ENCODE measurements at regions not wholly inside any gene's neighbourhood (a gene's known extent, or its start where the extent isn't known, plus 50 kb on each side); places are given as distances from the start of the nearest gene placed in this dataset.

- H3K36me3 ChIP-seq (ENCODE audit: insufficient read depth, low read length), result no peaks in the 10 kb centered on the region
- H3K9ac ChIP-seq (ENCODE audit: low read length), result no peak overlapping the region
- H3K4me1 ChIP-seq (ENCODE audit: insufficient read depth, low read length, severe bottlenecking), result no peaks in the 10 kb centered on the region
- H2AFZ ChIP-seq (ENCODE audit: low read length), result no peak overlapping the region
- H3K4me3 ChIP-seq (ENCODE audit: low read depth, low read length, poor library complexity, severe bottlenecking), result no peak overlapping the region
- no peak overlapping the region for H3K27ac ChIP-seq (ENCODE audit: low read depth, low read length, poor library complexity, severe bottlenecking)
- H3K27me3 ChIP-seq (ENCODE audit: insufficient read depth, low read length), result no peaks in the 10 kb centered on the region
- no peaks in the 10 kb centered on the region for H3K9me2 ChIP-seq (ENCODE audit: low read depth, low read length)
- no peak overlapping the region for H3K4me2 ChIP-seq (ENCODE audit: low read length)
- H4K20me1 ChIP-seq (ENCODE audit: insufficient read depth, low read length), result no peaks in the 10 kb centered on the region
- H3K9me3 ChIP-seq (ENCODE audit: low read length), result no peaks in the 10 kb centered on the region
- no peak for TF ChIP-seq EZH2 (IDR thresholded peaks at IDR 0.05; ENCODE audit: borderline replicate concordance, low read length)
- no peak for TF ChIP-seq CTCF (IDR thresholded peaks at IDR 0.05; ENCODE audit: low read length)
- no peaks in the 10 kb centered on the region for H3K79me2 ChIP-seq (ENCODE audit: insufficient read depth, low read length)
- no peaks in the 10 kb centered on the region for H3F3A ChIP-seq (ENCODE audit: insufficient read depth, low read length)
Observed at GRCh38 chr18:40259115-40259835, 1695.8 kb upstream of the PIK3C3 start.

- no peaks in the 10 kb centered on the region for H3K36me3 ChIP-seq (ENCODE audit: insufficient read depth, low read length)
- no peaks in the 10 kb centered on the region for H3K79me2 ChIP-seq (ENCODE audit: insufficient read depth, low read length)
- H3K9me2 ChIP-seq (ENCODE audit: low read depth, low read length), result no peaks in the 10 kb centered on the region
- H4K20me1 ChIP-seq (ENCODE audit: insufficient read depth, low read length), result no peaks in the 10 kb centered on the region
- no peak overlapping the region for H3K27ac ChIP-seq (ENCODE audit: low read depth, low read length, poor library complexity, severe bottlenecking)
- no peak overlapping the region for H3K9ac ChIP-seq (ENCODE audit: low read length)
- no peak overlapping the region for H2AFZ ChIP-seq (ENCODE audit: low read length)
- H3K4me1 ChIP-seq (ENCODE audit: insufficient read depth, low read length, severe bottlenecking), result no peaks in the 10 kb centered on the region
- no peaks in the 10 kb centered on the region for H3K9me3 ChIP-seq (ENCODE audit: low read length)
- no peak overlapping the region for H3K4me2 ChIP-seq (ENCODE audit: low read length)
- no peak for TF ChIP-seq CTCF (IDR thresholded peaks at IDR 0.05; ENCODE audit: low read length)
- TF ChIP-seq EZH2 (IDR thresholded peaks at IDR 0.05; ENCODE audit: borderline replicate concordance, low read length), result no peak
- no peaks in the 10 kb centered on the region for H3F3A ChIP-seq (ENCODE audit: insufficient read depth, low read length)
- H3K27me3 ChIP-seq (ENCODE audit: insufficient read depth, low read length), result no peaks in the 10 kb centered on the region
- no peak overlapping the region for H3K4me3 ChIP-seq (ENCODE audit: low read depth, low read length, poor library complexity, severe bottlenecking)
Observed at GRCh38 chr18:40258311-40258710, 1696.7 kb upstream of the PIK3C3 start.

- Histone ChIP-seq H4K20me1 (ENCODE audit: insufficient read depth, low read length) (no peaks in the 10 kb centered on the region), H3K9ac (ENCODE audit: low read length) (no peak overlapping the region), H3K27ac (ENCODE audit: low read depth, low read length, poor library complexity, severe bottlenecking) (no peak overlapping the region), H3K9me3 (ENCODE audit: low read length) (no peaks in the 10 kb centered on the region), H3K9me2 (ENCODE audit: low read depth, low read length) (no peaks in the 10 kb centered on the region), H3K4me3 (ENCODE audit: low read depth, low read length, poor library complexity, severe bottlenecking) (no peak overlapping the region), H3K36me3 (ENCODE audit: insufficient read depth, low read length) (no peaks in the 10 kb centered on the region), H3K79me2 (ENCODE audit: insufficient read depth, low read length) (no peaks in the 10 kb centered on the region), H3F3A (ENCODE audit: insufficient read depth, low read length) (no peaks in the 10 kb centered on the region), H3K27me3 (ENCODE audit: insufficient read depth, low read length) (no peaks in the 10 kb centered on the region), H3K4me1 (ENCODE audit: insufficient read depth, low read length, severe bottlenecking) (no peaks in the 10 kb centered on the region), H2AFZ (ENCODE audit: low read length) (no peak overlapping the region), H3K4me2 (ENCODE audit: low read length) (no peak overlapping the region)
- TF ChIP-seq CTCF (IDR thresholded peaks at IDR 0.05; ENCODE audit: low read length) (no peak), EZH2 (IDR thresholded peaks at IDR 0.05; ENCODE audit: borderline replicate concordance, low read length) (no peak)
Observed at GRCh38 chr18:40250236-40250635, 1704.8 kb upstream of the PIK3C3 start.
